LNCaP clone FGC (cell line): ENCODE measurements at regions not wholly inside any gene's neighbourhood (a gene's known extent, or its start where the extent isn't known, plus 50 kb on each side); places are given as distances from the start of the nearest gene placed in this dataset.

ENCODE experiments used
- DNase-seq: peaks from one replicate; pipeline ENCODE4 v3.0.0-alpha.2; 2011; ENCODE audit warnings: low read depth
- H3K4me3 ChIP-seq: 2 replicates; pipeline ENCODE4 v1.5.1; 2011; ENCODE audit warnings: mild to moderate bottlenecking, low read depth, low read length, control low read depth
- CTCF ChIP-seq: IDR thresholded peaks from 2 replicates; pipeline ENCODE4 v1.5.1; 2012; ENCODE audit warnings: mild to moderate bottlenecking; ENCODE audit not compliant: control insufficient read depth, insufficient read depth; ENCODE audit errors: extremely low read depth

- H3K4me3 ChIP-seq: no peak overlapping the region
- no peak for TF ChIP-seq CTCF
- no peak for DNase-seq
These were observed 86.9 kb upstream of the GPC1 start for GRCh38 chr2:240348522-240348921.

- H3K4me3 ChIP-seq: no peak overlapping the region
- DNase-seq: no peak
- TF ChIP-seq CTCF: no peak
These were observed 86.1 kb upstream of the GPC1 start for GRCh38 chr2:240349133-240350005.

GRCh38 chr2:240350006-240350355, 85.5 kb upstream of the GPC1 start:
- TF ChIP-seq CTCF: no peak
- H3K4me3 ChIP-seq: no peak overlapping the region
- no peak for DNase-seq

GRCh38 chr2:240350696-240351087, 84.8 kb upstream of the GPC1 start:
- no peak for DNase-seq
- no peak overlapping the region for H3K4me3 ChIP-seq
- TF ChIP-seq CTCF: no peak

- no peak for DNase-seq
- no peak overlapping the region for H3K4me3 ChIP-seq
- TF ChIP-seq CTCF: no peak
These were observed 84.2 kb upstream of the GPC1 start for GRCh38 chr2:240351088-240351741.

GRCh38 chr2:240351826-240352426, 83.5 kb upstream of the GPC1 start:
- TF ChIP-seq CTCF: no peak
- no peak for DNase-seq
- H3K4me3 ChIP-seq: no peak overlapping the region
